ENCODE measurements at regions not wholly inside any gene's neighbourhood (a gene's known extent, or its start where the extent isn't known, plus 50 kb on each side); places are given as distances from the start of the nearest gene placed in this dataset.

- TF ChIP-seq, protein P1, sequence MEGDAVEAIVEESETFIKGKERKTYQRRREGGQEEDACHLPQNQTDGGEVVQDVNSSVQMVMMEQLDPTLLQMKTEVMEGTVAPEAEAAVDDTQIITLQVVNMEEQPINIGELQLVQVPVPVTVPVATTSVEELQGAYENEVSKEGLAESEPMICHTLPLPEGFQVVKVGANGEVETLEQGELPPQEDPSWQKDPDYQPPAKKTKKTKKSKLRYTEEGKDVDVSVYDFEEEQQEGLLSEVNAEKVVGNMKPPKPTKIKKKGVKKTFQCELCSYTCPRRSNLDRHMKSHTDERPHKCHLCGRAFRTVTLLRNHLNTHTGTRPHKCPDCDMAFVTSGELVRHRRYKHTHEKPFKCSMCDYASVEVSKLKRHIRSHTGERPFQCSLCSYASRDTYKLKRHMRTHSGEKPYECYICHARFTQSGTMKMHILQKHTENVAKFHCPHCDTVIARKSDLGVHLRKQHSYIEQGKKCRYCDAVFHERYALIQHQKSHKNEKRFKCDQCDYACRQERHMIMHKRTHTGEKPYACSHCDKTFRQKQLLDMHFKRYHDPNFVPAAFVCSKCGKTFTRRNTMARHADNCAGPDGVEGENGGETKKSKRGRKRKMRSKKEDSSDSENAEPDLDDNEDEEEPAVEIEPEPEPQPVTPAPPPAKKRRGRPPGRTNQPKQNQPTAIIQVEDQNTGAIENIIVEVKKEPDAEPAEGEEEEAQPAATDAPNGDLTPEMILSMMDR (IDR thresholded peaks at IDR 0.05; ENCODE audit: low read length, missing control alignments), result no peak
- no peak for DNase-seq (ENCODE audit: low read depth)
These were observed 1356.8 kb upstream of the CRIM1 start for GRCh38 chr2:34998741-34999140.

DNA sequence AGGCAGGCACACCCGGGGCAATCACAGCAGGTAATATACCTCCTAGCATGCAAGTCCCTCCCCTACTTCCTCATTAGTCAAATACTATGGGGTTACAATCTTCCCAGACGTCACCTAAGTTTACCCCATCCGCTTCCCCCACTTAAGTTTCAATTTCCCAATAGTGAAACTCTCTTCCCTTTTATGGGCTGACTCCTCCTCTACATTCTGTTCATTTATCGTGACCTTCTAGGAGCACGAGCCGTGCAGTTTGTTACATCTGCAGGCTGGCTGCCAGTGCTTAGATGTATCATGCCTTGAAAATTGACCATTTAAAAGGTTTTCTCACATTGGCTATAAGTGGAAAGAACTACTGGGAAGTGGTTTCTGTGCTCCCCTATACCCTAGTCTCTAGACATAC is 1357.8 kb upstream of the CRIM1 start:
- no peak for DNase-seq (ENCODE audit: low read depth)
- no peak overlapping the region for H3K4me3 ChIP-seq (replicated peaks; ENCODE audit: low read depth, low read length)
- TF ChIP-seq, protein P1 (IDR thresholded peaks at IDR 0.05; ENCODE audit: low read length, missing control alignments), result no peak

More at GRCh38 chr2:34998741-34999140, 1356.8 kb upstream of the CRIM1 start:
- H3K4me3 ChIP-seq (replicated peaks; ENCODE audit: low read depth, low read length), result no peak overlapping the region

- no peak for DNase-seq (ENCODE audit: low read depth)
- TF ChIP-seq, protein P1 (IDR thresholded peaks at IDR 0.05; ENCODE audit: low read length, missing control alignments), result no peak
- no peak overlapping the region for H3K4me3 ChIP-seq (replicated peaks; ENCODE audit: low read depth, low read length)
These were observed 1360.4 kb upstream of the CRIM1 start for GRCh38 chr2:34995196-34995595.

GRCh38 chr2:34991508-34992274 is 1363.9 kb upstream of the CRIM1 start:
- no peak for DNase-seq (ENCODE audit: low read depth)
- H3K4me3 ChIP-seq (replicated peaks; ENCODE audit: low read depth, low read length), result no peak overlapping the region
- TF ChIP-seq, protein P1 (IDR thresholded peaks at IDR 0.05; ENCODE audit: low read length, missing control alignments), result no peak

- no peak overlapping the region for H3K4me3 ChIP-seq (replicated peaks; ENCODE audit: low read depth, low read length)
- no peak for DNase-seq (ENCODE audit: low read depth)
- TF ChIP-seq, protein P1 (IDR thresholded peaks at IDR 0.05; ENCODE audit: low read length, missing control alignments), result no peak
These were observed 1370.1 kb upstream of the CRIM1 start for GRCh38 chr2:34985474-34985873.

GRCh38 chr2:34980689-34981088 is 1374.9 kb upstream of the CRIM1 start:
- H3K4me3 ChIP-seq (replicated peaks; ENCODE audit: low read depth, low read length), result no peak overlapping the region
- TF ChIP-seq, protein P1 (IDR thresholded peaks at IDR 0.05; ENCODE audit: low read length, missing control alignments), result no peak
- no peak for DNase-seq (ENCODE audit: low read depth)

- no peak for DNase-seq (ENCODE audit: low read depth)
- H3K4me3 ChIP-seq (replicated peaks; ENCODE audit: low read depth, low read length), result no peak overlapping the region
- TF ChIP-seq, protein P1 (IDR thresholded peaks at IDR 0.05; ENCODE audit: low read length, missing control alignments), result no peak
These were observed 1376.4 kb upstream of the CRIM1 start for GRCh38 chr2:34979148-34979547.
